ENCODE measurements at regions not wholly inside any gene's neighbourhood (a gene's known extent, or its start where the extent isn't known, plus 50 kb on each side); places are given as distances from the start of the nearest gene placed in this dataset.

DNA sequence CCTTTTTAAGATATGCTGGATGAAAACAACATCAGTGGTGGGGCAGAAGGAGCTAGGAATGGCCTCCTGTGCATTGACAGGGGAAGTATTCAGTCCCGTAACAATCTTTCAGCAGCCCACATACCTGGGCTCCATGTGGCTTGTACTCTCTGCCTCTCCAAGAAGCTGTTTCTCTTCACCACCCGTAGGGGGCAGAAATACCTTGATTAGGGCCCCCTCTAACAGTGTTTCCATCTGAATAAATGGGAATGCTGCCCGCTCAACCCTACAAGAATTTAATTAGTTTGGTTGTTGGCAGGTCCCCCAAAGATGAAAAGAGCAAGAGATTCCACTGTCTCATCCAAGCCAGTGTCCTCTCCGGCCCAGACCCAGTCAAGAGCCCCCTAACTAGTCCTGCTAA lies 155.2 kb downstream of the SMIM20 start:
- 0 out of 2 replicates have a peak overlapping the region, but pooled peaks have one; percentile 55 for H2BK5ac ChIP-seq (ENCODE audit: low read depth, low read length)
- H3K18ac ChIP-seq (ENCODE audit: extremely low read depth, low read length): no peak overlapping the region
- H2AK5ac ChIP-seq (ENCODE audit: low read depth, low read length): no peak overlapping the region
- H2BK20ac ChIP-seq (ENCODE audit: low read length): no peak overlapping the region
- H3K23ac ChIP-seq (ENCODE audit: insufficient read length): no peak overlapping the region
- no peaks in the 10 kb centered on the region for H4K20me1 ChIP-seq (replicated peaks in 1 of 2; ENCODE audit: control insufficient read depth in 1 of 2, insufficient read depth in 2 of 2, low read length in 2 of 2)
- no peaks in the 10 kb centered on the region for H3K4me1 ChIP-seq (replicated peaks in 1 of 4; ENCODE audit: control insufficient read depth in 3 of 4, insufficient read depth in 4 of 4, low read length in 3 of 4)
- H2BK120ac ChIP-seq (replicated peaks; ENCODE audit: low read depth, low read length): no peak overlapping the region
- peak; percentile 66; the same call in 1 of the 2 replicates for TF ChIP-seq TEAD4 (IDR thresholded peaks at IDR 0.05; ENCODE audit: low read depth, low read length)
- TF ChIP-seq RAD21 (IDR thresholded peaks at IDR 0.05 in 1 of 2, conservative IDR thresholded peaks at IDR 0.05 in 1 of 2; ENCODE audit: low read depth in 2 of 2, low read length in 2 of 2): peak; percentile 73 to 84
- TF ChIP-seq, protein P1, sequence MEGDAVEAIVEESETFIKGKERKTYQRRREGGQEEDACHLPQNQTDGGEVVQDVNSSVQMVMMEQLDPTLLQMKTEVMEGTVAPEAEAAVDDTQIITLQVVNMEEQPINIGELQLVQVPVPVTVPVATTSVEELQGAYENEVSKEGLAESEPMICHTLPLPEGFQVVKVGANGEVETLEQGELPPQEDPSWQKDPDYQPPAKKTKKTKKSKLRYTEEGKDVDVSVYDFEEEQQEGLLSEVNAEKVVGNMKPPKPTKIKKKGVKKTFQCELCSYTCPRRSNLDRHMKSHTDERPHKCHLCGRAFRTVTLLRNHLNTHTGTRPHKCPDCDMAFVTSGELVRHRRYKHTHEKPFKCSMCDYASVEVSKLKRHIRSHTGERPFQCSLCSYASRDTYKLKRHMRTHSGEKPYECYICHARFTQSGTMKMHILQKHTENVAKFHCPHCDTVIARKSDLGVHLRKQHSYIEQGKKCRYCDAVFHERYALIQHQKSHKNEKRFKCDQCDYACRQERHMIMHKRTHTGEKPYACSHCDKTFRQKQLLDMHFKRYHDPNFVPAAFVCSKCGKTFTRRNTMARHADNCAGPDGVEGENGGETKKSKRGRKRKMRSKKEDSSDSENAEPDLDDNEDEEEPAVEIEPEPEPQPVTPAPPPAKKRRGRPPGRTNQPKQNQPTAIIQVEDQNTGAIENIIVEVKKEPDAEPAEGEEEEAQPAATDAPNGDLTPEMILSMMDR (IDR thresholded peaks at IDR 0.05; ENCODE audit: control extremely low read depth in 1 of 3, insufficient read depth in 1 of 3, low read depth in 1 of 3, low read length in 3 of 3): peak; percentile 39 to 79 (median 73)
- TF ChIP-seq RBBP5 (IDR thresholded peaks at IDR 0.05; ENCODE audit: borderline replicate concordance, low read depth, low read length): no peak
- TF ChIP-seq, protein P2, sequence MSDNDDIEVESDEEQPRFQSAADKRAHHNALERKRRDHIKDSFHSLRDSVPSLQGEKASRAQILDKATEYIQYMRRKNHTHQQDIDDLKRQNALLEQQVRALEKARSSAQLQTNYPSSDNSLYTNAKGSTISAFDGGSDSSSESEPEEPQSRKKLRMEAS (IDR thresholded peaks at IDR 0.05): 0 out of 2 replicates have a peak, but pooled peaks have one; percentile 35
- TF ChIP-seq RNF2 (IDR thresholded peaks at IDR 0.05; ENCODE audit: borderline replicate concordance, low read depth, low read length, missing control alignments, poor library complexity, severe bottlenecking): no peak
- H3K4ac ChIP-seq (replicated peaks; ENCODE audit: insufficient read length, low read depth, low read length): no peak overlapping the region
- H2AFZ ChIP-seq (ENCODE audit: low read length): peak overlapping the region; percentile 43; the same call in 1 of the 2 replicates
- no peak overlapping the region for H3K14ac ChIP-seq (ENCODE audit: insufficient read length)
- H2BK12ac ChIP-seq (ENCODE audit: low read depth, low read length): 0 out of 2 replicates have a peak overlapping the region, but pooled peaks have one; percentile 85
- H3K79me1 ChIP-seq (ENCODE audit: low read depth, low read length): no peaks in the 10 kb centered on the region
- H3K56ac ChIP-seq (replicated peaks; ENCODE audit: insufficient read length, low read depth, low read length): no peak overlapping the region
- H4K5ac ChIP-seq (ENCODE audit: insufficient read length, low read depth, low read length): no peak overlapping the region
- H3K4me2 ChIP-seq (ENCODE audit: insufficient read depth in 1 of 2, low read depth in 2 of 2, low read length in 2 of 2): no peak overlapping the region
- CTCF ChIA-PET (ENCODE audit: partially characterized antibody): interaction anchor here (0.6 to 2.3 kb wide), 28 partner anchors 10 to 382 kb away, joined by 3 to 26 read pairs (median 4); no protein-coding TSS in a partner anchor
- H3K9me3 ChIP-seq (ENCODE audit: insufficient read depth in 2 of 2, low read depth in 1 of 2, low read length in 1 of 2): no peaks in the 10 kb centered on the region
- H3K23me2 ChIP-seq (ENCODE audit: low read depth, low read length): no peaks in the 10 kb centered on the region
- no peak overlapping the region for H3K9ac ChIP-seq (replicated peaks in 1 of 4; ENCODE audit: extremely low read depth in 1 of 4, low read depth in 3 of 4, low read length in 3 of 4)
- no peak overlapping the region for H3K4me3 ChIP-seq (ENCODE audit: extremely low read depth in 1 of 4, insufficient read depth in 2 of 4, low read depth in 3 of 4, low read length in 4 of 4)
- peak in 1 of 2 experiments; percentile 52 for DNase-seq (ENCODE audit: low read depth in 1 of 2, low spot score in 2 of 2)
- FAIRE-seq: peak; percentile 82
- H3K79me2 ChIP-seq (ENCODE audit: control insufficient read depth in 1 of 2, insufficient read depth in 2 of 2, low read length in 2 of 2): no peaks in the 10 kb centered on the region
- H3K27ac ChIP-seq (ENCODE audit: low read depth, low read length): no peak overlapping the region
- POLR2A ChIA-PET (ENCODE audit: partially characterized antibody): interaction anchor here (0.7 to 1.6 kb wide), 3 partner anchors 35 to 82 kb away, joined by 3 to 4 read pairs (median 3); no protein-coding TSS in a partner anchor
- WGBS, 2 experiments (ENCODE audit: extremely low coverage in 1 of 2, insufficient coverage in 1 of 2, insufficient read length in 1 of 2, insufficient replicate concordance in 2 of 2, low coverage in 1 of 2, low lambda C conversion rate in 2 of 2, missing lambda C conversion rate in 1 of 2): 41% methylated on average over 4 of the region's 4 CpGs; no CpG with 5 or more reads in 1 of the 2 experiments
- no peaks in the 10 kb centered on the region for H3K27me3 ChIP-seq (replicated peaks in 1 of 4; ENCODE audit: control insufficient read depth in 3 of 4, extremely low read depth in 1 of 4, insufficient read depth in 3 of 4, low read length in 3 of 4)
- H4K91ac ChIP-seq (replicated peaks; ENCODE audit: insufficient read length, low read length): peak overlapping the region; percentile 86
- H2BK15ac ChIP-seq (ENCODE audit: low read length): no peak overlapping the region
- no peaks in the 10 kb centered on the region for H3K36me3 ChIP-seq (ENCODE audit: control insufficient read depth in 2 of 4, insufficient read depth in 4 of 4, low read length in 3 of 4)
- H4K8ac ChIP-seq (ENCODE audit: extremely low read depth, insufficient read depth, low read length): no peak overlapping the region

All from H1 (cell line).